C4-2B (cell line): ENCODE measurements at regions not wholly inside any gene's neighbourhood (a gene's known extent, or its start where the extent isn't known, plus 50 kb on each side); places are given as distances from the start of the nearest gene placed in this dataset.

ENCODE experiments used
- CTCF ChIP-seq: fragments of 450-650 bp; conservative IDR thresholded peaks from 2 replicates; pipeline ENCODE4 v1.5.1; 2017; ENCODE audit warnings: mild to moderate bottlenecking
- ZFX ChIP-seq: fragments of 450-650 bp; IDR thresholded peaks from 2 replicates; pipeline ENCODE4 v1.6.1; 2017

GRCh38 chr15:47206358-47206978, 510.8 kb upstream of the SEMA6D start:
- TF ChIP-seq CTCF = no peak
- TF ChIP-seq ZFX = no peak
